Adrenal gland (tissue), 9 donors: ENCODE measurements at regions not wholly inside any gene's neighbourhood (a gene's known extent, or its start where the extent isn't known, plus 50 kb on each side); places are given as distances from the start of the nearest gene placed in this dataset.

Experiments used
- DNase-seq, 7 donors: peaks; one replicate each; pipeline ENCODE4 v3.0.0-alpha.2; 2019 to 2020
- H3K27ac ChIP-seq, 5 donors: fragments of 200-600 bp; sonication (generic) in 4 of 5; 1 replicate in 3 of 5; 2 replicates in 2 of 5; pipeline versions ENCODE4 v1.5.1 to v1.8.0; 2016 to 2020; ENCODE audit warnings: mild to moderate bottlenecking in 1 of 5
- H3K27me3 ChIP-seq: fragments of 200-600 bp; 2 replicates; pipeline ENCODE4 v1.8.0; 2021
- H3K36me3 ChIP-seq, 2 donors: fragments of 200-600 bp; replicated peaks in 1 of 2; 1 replicate in 1 of 2; 2 replicates in 1 of 2; pipeline versions ENCODE4 v1.5.1 to v1.8.0; 2018 to 2022
- H3K4me1 ChIP-seq, 2 donors: fragments of 200-600 bp; replicated peaks in 1 of 2; 1 replicate in 1 of 2; 2 replicates in 1 of 2; pipeline versions ENCODE4 v1.5.1 to v1.8.0; 2018 to 2021
- H3K4me3 ChIP-seq, 4 donors: fragments of 200-600 bp; sonication (generic) in 3 of 4; one replicate each; pipeline ENCODE4 v1.5.1; 2016 to 2018
- H3K9me3 ChIP-seq, 3 donors: fragments of 200-600 bp; sonication (generic) in 1 of 3; replicated peaks in 1 of 3; 1 replicate in 2 of 3; 2 replicates in 1 of 3; pipeline versions ENCODE4 v1.5.1 to v1.8.0; 2016 to 2021
- CTCF ChIP-seq, 6 experiments: fragments of 450-650 bp in 4 of 6; fragments of 200-600 bp in 2 of 6; sonication (generic) in 1 of 6; IDR thresholded peaks; 1 replicate in 5 of 6; 2 replicates in 1 of 6; pipeline versions ENCODE4 v1.5.1 to v1.8.0; 2016 to 2021; ENCODE audit warnings: antibody characterized with exemption in 6 of 6, mild to moderate bottlenecking in 2 of 6, moderate library complexity in 1 of 6
- POLR2A ChIP-seq, 2 donors: fragments of 450-650 bp; IDR thresholded peaks; one replicate each; pipeline ENCODE4 v1.6.1; 2017; ENCODE audit warnings: antibody characterized with exemption in 2 of 2, mild to moderate bottlenecking in 2 of 2, moderate library complexity in 1 of 2
- WGBS, 4 donors: extraction: QIAGEN DNeasy Blood & Tissue Kit in 2 of 4; methylation state at CpG; one replicate each; pipeline versions ENCODE4 v1.1.5 to v1.1.7; 2013 to 2017; 5-methylcytosine and 5-hydroxymethylcytosine counted together
- intact Hi-C, 2 donors: fragments of 100-400 bp; cut with DNase I; formaldehyde crosslinking; loops; one replicate each; pipeline versions ENCODE4 v1.14.1 to v1.15.0; 2022 to 2023
- donor health status: healthy with polysubstance abuse.
- donor health status: Bipolar disorder and iron deficiency.
- donor health status: DM: yes; HTN: yes; CAD: no.
- donor health status: DM: no; HTN: no; CAD: no.
- donor health status: DM: no; HTN: no; CAD: no.

GRCh38 chr15:100769043-100769974 is 110.3 kb upstream of the ALDH1A3 start:
- Histone ChIP-seq H3K27me3 (no peaks in the 10 kb centered on the region), H3K27ac (no peak overlapping the region), H3K4me1 (no peaks in the 10 kb centered on the region), H3K9me3 (no peaks in the 10 kb centered on the region), H3K36me3 (no peaks in the 10 kb centered on the region), H3K4me3 (no peak overlapping the region)
- TF ChIP-seq CTCF (IDR thresholded peaks at IDR 0.05) (no peak), POLR2A (IDR thresholded peaks at IDR 0.05) (no peak)
- intact Hi-C loops: no loop called here
- 85 to 90% (median 87%) methylated on average over 9 to 15 of the region's 15 CpGs for WGBS, 4 donors
- peak in 2 of 7 donors; percentile 7 to 29 for DNase-seq

- no peaks in the 10 kb centered on the region for H3K9me3 ChIP-seq
- no peaks in the 10 kb centered on the region for H3K36me3 ChIP-seq
- H3K4me3 ChIP-seq: no peak overlapping the region
- DNase-seq: peak in 1 of 7 donors; percentile 41
- WGBS, 4 donors: 65 to 80% (median 78%) methylated on average over 4 of the region's 4 CpGs
- TF ChIP-seq POLR2A (IDR thresholded peaks at IDR 0.05) (no peak), CTCF (IDR thresholded peaks at IDR 0.05) (no peak)
- no peaks in the 10 kb centered on the region for H3K27me3 ChIP-seq
- H3K27ac ChIP-seq: no peak overlapping the region
- intact Hi-C loops: no loop called here
- no peaks in the 10 kb centered on the region for H3K4me1 ChIP-seq
These were observed 109.7 kb upstream of the ALDH1A3 start for GRCh38 chr15:100769975-100770340.

- WGBS, 4 donors: 81 to 86% (median 82%) methylated on average over 12 of the region's 12 CpGs
- Histone ChIP-seq H3K4me3 (no peak overlapping the region), H3K4me1 (no peaks in the 10 kb centered on the region), H3K36me3 (no peaks in the 10 kb centered on the region), H3K27me3 (no peaks in the 10 kb centered on the region), H3K9me3 (no peaks in the 10 kb centered on the region), H3K27ac (no peak overlapping the region)
- intact Hi-C loops: no loop called here
- DNase-seq: peak in 1 of 7 donors; percentile 47
- no peak for TF ChIP-seq CTCF (IDR thresholded peaks at IDR 0.05)
- no peak for TF ChIP-seq POLR2A (IDR thresholded peaks at IDR 0.05)
These were observed 108.7 kb upstream of the ALDH1A3 start for GRCh38 chr15:100770661-100771584.

- no peaks in the 10 kb centered on the region for H3K9me3 ChIP-seq
- TF ChIP-seq CTCF (IDR thresholded peaks at IDR 0.05) (no peak), POLR2A (IDR thresholded peaks at IDR 0.05) (no peak)
- H3K4me1 ChIP-seq: no peaks in the 10 kb centered on the region
- DNase-seq: peak in 1 of 7 donors; percentile 74
- WGBS, 4 donors: 72 to 88% (median 75%) methylated on average over 4 of the region's 4 CpGs
- H3K4me3 ChIP-seq: no peak overlapping the region
- H3K27me3 ChIP-seq: no peaks in the 10 kb centered on the region
- intact Hi-C loops: no loop called here
- no peak overlapping the region for H3K27ac ChIP-seq
- no peaks in the 10 kb centered on the region for H3K36me3 ChIP-seq
These were observed 107.9 kb upstream of the ALDH1A3 start for GRCh38 chr15:100771746-100772145.
